ENCODE measurements at regions not wholly inside any gene's neighbourhood (a gene's known extent, or its start where the extent isn't known, plus 50 kb on each side); places are given as distances from the start of the nearest gene placed in this dataset.

GRCh38 chr2:43031471-43032212 is 194.8 kb downstream of the ZFP36L2 start:
- no peak overlapping the region for H2AFZ ChIP-seq (ENCODE audit: control insufficient read depth, low read length)
- dilution Hi-C loops (cut with MboI; ENCODE audit: extremely low pct_ligation_motif_present, low sequenced_read_pairs), result no loop called here
- no peak for DNase-seq (ENCODE audit: low read depth, low spot score)
- FAIRE-seq, result no peak
- no peaks in the 10 kb centered on the region for H4K20me1 ChIP-seq (ENCODE audit: control insufficient read depth, extremely low read depth, insufficient read depth, low read length)
- peak overlapping the region; percentile 50 for H3K9ac ChIP-seq (ENCODE audit: control insufficient read depth, extremely low read depth, insufficient read depth, low read length)
- peaks cover 2 to 10% of the 10 kb centered on the region in 2 experiments for H3K36me3 ChIP-seq (ENCODE audit: control insufficient read depth in 2 of 2, extremely low read depth in 1 of 2, insufficient read depth in 2 of 2, low read length in 2 of 2)
- H3K79me2 ChIP-seq (ENCODE audit: control insufficient read depth, insufficient read depth, low read length), result no peaks in the 10 kb centered on the region
- no peak overlapping the region for H3K4me3 ChIP-seq (ENCODE audit: control insufficient read depth in 2 of 3, extremely low read depth in 1 of 3, insufficient read depth in 2 of 3, low read depth in 1 of 3, low read length in 3 of 3)
- H3K4me2 ChIP-seq (ENCODE audit: control insufficient read depth, extremely low read depth, insufficient read depth, low read depth, low read length), result no peak overlapping the region
- H3K27ac ChIP-seq (ENCODE audit: control insufficient read depth, insufficient read depth, low read length), result peak overlapping the region; percentile 45
- peaks cover 15% of the 10 kb centered on the region for H3K4me1 ChIP-seq (ENCODE audit: control insufficient read depth, extremely low read depth, insufficient read depth, low read length)
- H3K9me1 ChIP-seq (ENCODE audit: control insufficient read depth, extremely low read depth, insufficient read depth, low read length), result no peaks in the 10 kb centered on the region
- H3K9me3 ChIP-seq (ENCODE audit: control insufficient read depth, low read depth, low read length), result no peaks in the 10 kb centered on the region
- TF ChIP-seq EZH2 (IDR thresholded peaks at IDR 0.05; ENCODE audit: low read length) (no peak), CTCF (optimal IDR thresholded peaks at IDR 0.05 in 1 of 3, IDR thresholded peaks at IDR 0.05 in 1 of 3, conservative IDR thresholded peaks at IDR 0.05 in 1 of 3; ENCODE audit: extremely low read depth in 1 of 3, insufficient read depth in 2 of 3, low read length in 3 of 3) (no peak)
- no peaks in the 10 kb centered on the region for H3K27me3 ChIP-seq (ENCODE audit: control insufficient read depth, extremely low read depth, insufficient read depth, low read length)

GRCh38 chr2:43030551-43031307 is 195.7 kb downstream of the ZFP36L2 start:
- H3K9me3 ChIP-seq (ENCODE audit: control insufficient read depth, low read depth, low read length), result no peaks in the 10 kb centered on the region
- H3K79me2 ChIP-seq (ENCODE audit: control insufficient read depth, insufficient read depth, low read length), result no peaks in the 10 kb centered on the region
- H3K9ac ChIP-seq (ENCODE audit: control insufficient read depth, extremely low read depth, insufficient read depth, low read length), result no peak overlapping the region
- TF ChIP-seq EZH2 (IDR thresholded peaks at IDR 0.05; ENCODE audit: low read length) (no peak), CTCF (optimal IDR thresholded peaks at IDR 0.05 in 1 of 3, IDR thresholded peaks at IDR 0.05 in 1 of 3, conservative IDR thresholded peaks at IDR 0.05 in 1 of 3; ENCODE audit: extremely low read depth in 1 of 3, insufficient read depth in 2 of 3, low read length in 3 of 3) (no peak)
- DNase-seq (ENCODE audit: low read depth, low spot score), result no peak
- H3K9me1 ChIP-seq (ENCODE audit: control insufficient read depth, extremely low read depth, insufficient read depth, low read length), result no peaks in the 10 kb centered on the region
- no peaks in the 10 kb centered on the region for H3K27me3 ChIP-seq (ENCODE audit: control insufficient read depth, extremely low read depth, insufficient read depth, low read length)
- H3K36me3 ChIP-seq (ENCODE audit: control insufficient read depth in 2 of 2, extremely low read depth in 1 of 2, insufficient read depth in 2 of 2, low read length in 2 of 2), result peaks cover 2 to 10% of the 10 kb centered on the region in 2 experiments
- H3K4me3 ChIP-seq (ENCODE audit: control insufficient read depth in 2 of 3, extremely low read depth in 1 of 3, insufficient read depth in 2 of 3, low read depth in 1 of 3, low read length in 3 of 3), result no peak overlapping the region
- no peak overlapping the region for H3K4me2 ChIP-seq (ENCODE audit: control insufficient read depth, extremely low read depth, insufficient read depth, low read depth, low read length)
- dilution Hi-C loops (cut with MboI; ENCODE audit: extremely low pct_ligation_motif_present, low sequenced_read_pairs), result no loop called here
- H4K20me1 ChIP-seq (ENCODE audit: control insufficient read depth, extremely low read depth, insufficient read depth, low read length), result no peaks in the 10 kb centered on the region
- no peak for FAIRE-seq
- no peak overlapping the region for H2AFZ ChIP-seq (ENCODE audit: control insufficient read depth, low read length)
- H3K4me1 ChIP-seq (ENCODE audit: control insufficient read depth, extremely low read depth, insufficient read depth, low read length), result peaks cover 15% of the 10 kb centered on the region
- H3K27ac ChIP-seq (ENCODE audit: control insufficient read depth, insufficient read depth, low read length), result no peak overlapping the region

Data from keratinocyte (primary cell).